CD14-positive monocyte (primary cell): ENCODE measurements at regions not wholly inside any gene's neighbourhood (a gene's known extent, or its start where the extent isn't known, plus 50 kb on each side); places are given as distances from the start of the nearest gene placed in this dataset.

Experiments used
- DNase-seq, 3 donors: peaks; one replicate each; pipeline ENCODE4 v3.0.0-alpha.2; 2011 to 2022
- H2AFZ ChIP-seq: 2 replicates; pipeline ENCODE4 v1.6.0; 2012; ENCODE audit warnings: mild to moderate bottlenecking, low read depth, low read length, inconsistent platforms; ENCODE audit not compliant: insufficient read depth, poor library complexity, severe bottlenecking
- H3K27ac ChIP-seq, 2 donors: 1 replicate in 1 of 2; 2 replicates in 1 of 2; pipeline ENCODE4 v1.5.1; 2012 to 2013; ENCODE audit warnings: low read length in 2 of 2, control low read depth in 1 of 2, inconsistent platforms in 1 of 2, low read depth in 1 of 2, mild to moderate bottlenecking in 1 of 2
- H3K27me3 ChIP-seq, 2 donors: one replicate each; pipeline versions ENCODE4 v1.6.0 to v1.6.1; 2011 to 2013; ENCODE audit warnings: low read length in 2 of 2; ENCODE audit not compliant: control insufficient read depth in 2 of 2, insufficient read depth in 2 of 2
- H3K36me3 ChIP-seq, 2 donors: replicated peaks in 1 of 2; 1 replicate in 1 of 2; 2 replicates in 1 of 2; pipeline versions ENCODE4 v1.5.1 to v1.6.1; 2012 to 2013; ENCODE audit warnings: low read length in 2 of 2, control low read depth in 1 of 2, inconsistent platforms in 1 of 2, mild to moderate bottlenecking in 1 of 2; ENCODE audit not compliant: insufficient read depth in 2 of 2, control insufficient read depth in 1 of 2
- H3K4me1 ChIP-seq, 2 donors: 1 replicate in 1 of 2; 2 replicates in 1 of 2; pipeline versions ENCODE4 v1.5.1 to v1.6.1; 2012 to 2013; ENCODE audit warnings: low read length in 2 of 2, control low read depth in 1 of 2, inconsistent platforms in 1 of 2, mild to moderate bottlenecking in 1 of 2, moderate library complexity in 1 of 2; ENCODE audit not compliant: insufficient read depth in 2 of 2, control insufficient read depth in 1 of 2
- H3K4me2 ChIP-seq: replicated peaks from 2 replicates; pipeline ENCODE3; 2012; ENCODE audit warnings: low read length, moderate library complexity, mild to moderate bottlenecking; ENCODE audit not compliant: poor library complexity, severe bottlenecking; ENCODE audit errors: extremely low read depth
- H3K4me3 ChIP-seq, 3 experiments: fragments of 200-600 bp in 1 of 3; sonication (generic) in 1 of 3; replicated peaks in 1 of 3; 1 replicate in 2 of 3; 2 replicates in 1 of 3; pipeline ENCODE4 v1.5.1; 2011 to 2013; ENCODE audit warnings: low read length in 3 of 3, mild to moderate bottlenecking in 3 of 3, control low read depth in 2 of 3, low read depth in 2 of 3, inconsistent platforms in 1 of 3, moderate library complexity in 1 of 3
- H3K79me2 ChIP-seq: 2 replicates; pipeline ENCODE4 v1.6.0; 2012; ENCODE audit warnings: mild to moderate bottlenecking, control low read depth, inconsistent platforms, low read length, moderate library complexity; ENCODE audit not compliant: insufficient read depth
- H3K9ac ChIP-seq: 2 replicates; pipeline ENCODE4 v1.6.0; 2017; ENCODE audit warnings: low read length, mild to moderate bottlenecking; ENCODE audit not compliant: insufficient read depth, poor library complexity, severe bottlenecking
- H3K9me3 ChIP-seq, 2 donors: replicated peaks in 1 of 2; 1 replicate in 1 of 2; 2 replicates in 1 of 2; pipeline versions ENCODE4 v1.5.1 to v1.6.1; 2012 to 2013; ENCODE audit warnings: low read length in 2 of 2, control low read depth in 1 of 2; ENCODE audit not compliant: control insufficient read depth in 1 of 2, insufficient read depth in 1 of 2
- H4K20me1 ChIP-seq: 2 replicates; pipeline ENCODE4 v1.6.0; 2012; ENCODE audit warnings: mild to moderate bottlenecking, low read length, control low read depth, moderate library complexity; ENCODE audit not compliant: insufficient read depth
- H3K27ac Mint-ChIP-seq, 7 donors: one replicate each; pipeline ENCODE4 v1.8.0; 2020; ENCODE audit warnings: mild to moderate bottlenecking in 7 of 7, mixed read lengths in 7 of 7, moderate library complexity in 6 of 7, inconsistent platforms in 2 of 7
- H3K27me3 Mint-ChIP-seq, 3 donors: one replicate each; pipeline ENCODE4 v1.8.0; 2021 to 2022; ENCODE audit warnings: low read depth in 3 of 3, mild to moderate bottlenecking in 3 of 3, mixed read lengths in 3 of 3, moderate library complexity in 3 of 3, inconsistent platforms in 1 of 3
- H3K36me3 Mint-ChIP-seq, 2 donors: one replicate each; pipeline ENCODE4 v1.8.0; 2020; ENCODE audit warnings: mixed read lengths in 2 of 2, inconsistent platforms in 1 of 2, mild to moderate bottlenecking in 1 of 2
- H3K4me1 Mint-ChIP-seq: one replicate; pipeline ENCODE4 v1.8.0; 2020; ENCODE audit warnings: mild to moderate bottlenecking, mixed read lengths
- H3K4me3 Mint-ChIP-seq, 2 donors: one replicate each; pipeline ENCODE4 v1.8.0; 2020; ENCODE audit warnings: mild to moderate bottlenecking in 2 of 2, mixed read lengths in 2 of 2, moderate library complexity in 1 of 2
- H3K9me3 Mint-ChIP-seq, 7 donors: one replicate each; pipeline ENCODE4 v1.8.0; 2020 to 2022; ENCODE audit warnings: mixed read lengths in 7 of 7, mild to moderate bottlenecking in 6 of 7, moderate library complexity in 6 of 7, inconsistent platforms in 2 of 7
- WGBS: methylation state at CpG from one replicate; pipeline ENCODE4 v1.1.5; 2013; ENCODE audit warnings: missing lambda C conversion rate; ENCODE audit not compliant: insufficient coverage; 5-methylcytosine and 5-hydroxymethylcytosine counted together
- intact Hi-C, 2 donors: fragments of 100-400 bp; cut with micrococcal nuclease; formaldehyde crosslinking; loops; one replicate each; pipeline versions ENCODE4 v1.15.0 to v1.15.1; 2023
- TF ChIP-seq, protein P1 (sequence below): fragments of 200-600 bp; IDR thresholded peaks from one replicate; pipeline ENCODE4 v1.8.0; 2022; ENCODE audit warnings: antibody characterized with exemption, mild to moderate bottlenecking

DNA sequence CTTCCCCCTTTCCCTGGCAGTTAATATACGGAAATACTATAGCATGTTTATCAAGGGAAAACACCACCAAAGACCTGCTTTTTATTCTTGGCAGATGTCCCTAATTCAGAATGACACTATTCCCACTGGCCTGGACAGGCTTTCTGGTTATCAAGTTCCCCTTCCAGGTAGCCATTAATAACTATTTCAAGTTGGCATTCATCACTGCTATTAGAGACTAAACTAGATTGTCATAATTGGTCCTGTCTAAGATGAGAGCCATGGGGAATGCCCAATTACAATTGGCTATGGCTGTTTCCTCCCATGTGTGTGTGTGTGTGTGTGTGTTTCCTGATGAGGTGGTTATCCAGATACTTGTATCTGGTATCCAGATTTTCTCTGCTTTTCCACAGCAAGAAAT lies 608.1 kb downstream of the SQOR start:
- H3K9me3 Mint-ChIP-seq, result peaks cover 0 to 8% (median 2%) of the 10 kb centered on the region in 7 donors
- no CpG with 5 or more reads among the region's 1 CpG for WGBS

DNA sequence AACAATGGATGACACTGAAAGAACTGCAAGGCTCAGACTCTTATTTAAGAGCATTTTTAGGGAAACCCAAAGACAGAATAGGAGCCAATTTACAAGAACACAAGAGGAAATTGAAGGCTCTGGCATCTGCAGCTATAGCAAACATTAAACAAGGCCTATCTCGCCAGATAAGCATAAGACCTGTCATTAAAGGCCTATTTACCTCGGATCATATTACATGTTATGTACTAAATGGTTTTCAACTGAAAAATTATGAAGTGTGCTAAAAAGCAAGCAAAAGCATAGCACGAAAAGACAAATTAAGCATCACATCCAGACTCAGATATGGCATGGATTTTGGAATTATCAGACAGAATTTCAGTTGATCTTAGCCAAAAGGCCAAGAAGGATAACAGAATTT lies 617.1 kb downstream of the SQOR start:
- TF ChIP-seq, protein P1, sequence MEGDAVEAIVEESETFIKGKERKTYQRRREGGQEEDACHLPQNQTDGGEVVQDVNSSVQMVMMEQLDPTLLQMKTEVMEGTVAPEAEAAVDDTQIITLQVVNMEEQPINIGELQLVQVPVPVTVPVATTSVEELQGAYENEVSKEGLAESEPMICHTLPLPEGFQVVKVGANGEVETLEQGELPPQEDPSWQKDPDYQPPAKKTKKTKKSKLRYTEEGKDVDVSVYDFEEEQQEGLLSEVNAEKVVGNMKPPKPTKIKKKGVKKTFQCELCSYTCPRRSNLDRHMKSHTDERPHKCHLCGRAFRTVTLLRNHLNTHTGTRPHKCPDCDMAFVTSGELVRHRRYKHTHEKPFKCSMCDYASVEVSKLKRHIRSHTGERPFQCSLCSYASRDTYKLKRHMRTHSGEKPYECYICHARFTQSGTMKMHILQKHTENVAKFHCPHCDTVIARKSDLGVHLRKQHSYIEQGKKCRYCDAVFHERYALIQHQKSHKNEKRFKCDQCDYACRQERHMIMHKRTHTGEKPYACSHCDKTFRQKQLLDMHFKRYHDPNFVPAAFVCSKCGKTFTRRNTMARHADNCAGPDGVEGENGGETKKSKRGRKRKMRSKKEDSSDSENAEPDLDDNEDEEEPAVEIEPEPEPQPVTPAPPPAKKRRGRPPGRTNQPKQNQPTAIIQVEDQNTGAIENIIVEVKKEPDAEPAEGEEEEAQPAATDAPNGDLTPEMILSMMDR, result no peak

More for the DNA sequence above, 608.1 kb downstream of the SQOR start:
- Mint-ChIP-seq H3K4me1 (no peaks in the 10 kb centered on the region), H3K27me3 (no peaks in the 10 kb centered on the region), H3K36me3 (no peaks in the 10 kb centered on the region), H3K4me3 (no peak overlapping the region), H3K27ac (no peak overlapping the region)
- intact Hi-C loops, result no loop called here
- H3K9ac ChIP-seq, result no peak overlapping the region
- H3K4me1 ChIP-seq, result no peaks in the 10 kb centered on the region
- H4K20me1 ChIP-seq, result no peaks in the 10 kb centered on the region
- TF ChIP-seq, protein P1, result no peak
- H3K9me3 ChIP-seq, result no peaks in the 10 kb centered on the region
- no peak overlapping the region for H3K4me2 ChIP-seq
- H3K4me3 ChIP-seq, result no peak overlapping the region
- no peak overlapping the region for H2AFZ ChIP-seq
- H3K27ac ChIP-seq, result no peak overlapping the region
- no peak for DNase-seq
- no peaks in the 10 kb centered on the region for H3K36me3 ChIP-seq
- H3K79me2 ChIP-seq, result no peaks in the 10 kb centered on the region
- H3K27me3 ChIP-seq, result no peaks in the 10 kb centered on the region

More for the DNA sequence above, 617.1 kb downstream of the SQOR start:
- peaks cover 0 to 4% (median 3%) of the 10 kb centered on the region in 3 donors for H3K27me3 Mint-ChIP-seq
- Histone ChIP-seq H3K79me2 (no peaks in the 10 kb centered on the region), H3K9ac (no peak overlapping the region), H3K4me2 (no peak overlapping the region), H4K20me1 (no peaks in the 10 kb centered on the region), H3K4me1 (no peaks in the 10 kb centered on the region), H2AFZ (no peak overlapping the region), H3K27ac (no peak overlapping the region), H3K36me3 (no peaks in the 10 kb centered on the region), H3K9me3 (no peaks in the 10 kb centered on the region), H3K4me3 (no peak overlapping the region), H3K27me3 (no peaks in the 10 kb centered on the region)
- WGBS, result no CpG with 5 or more reads among the region's 3 CpGs
- H3K9me3 Mint-ChIP-seq, result peaks cover 0 to 6% (median 2%) of the 10 kb centered on the region in 7 donors
- no peaks in the 10 kb centered on the region for H3K4me1 Mint-ChIP-seq
- intact Hi-C loops, result no loop called here
- no peak for DNase-seq
- no peak overlapping the region for H3K4me3 Mint-ChIP-seq
- no peak overlapping the region for H3K27ac Mint-ChIP-seq
- no peaks in the 10 kb centered on the region for H3K36me3 Mint-ChIP-seq
